NOMO-1 treated with DMSO at 0.1 percent for 48 hours (cell line): ENCODE measurements at regions not wholly inside any gene's neighbourhood (a gene's known extent, or its start where the extent isn't known, plus 50 kb on each side); places are given as distances from the start of the nearest gene placed in this dataset.

Source experiments
- DNase-seq: peaks from one replicate; lab custom pipeline; 2025; ENCODE audit not compliant: unreplicated experiment; lab: John Stamatoyannopoulos, UW

- no peak for DNase-seq
Observed at GRCh38 chr14:56918849-56919574, 108.7 kb upstream of the OTX2 start.

GRCh38 chr14:56905282-56905681 is 95.0 kb upstream of the OTX2 start:
- no peak for DNase-seq

- no peak for DNase-seq
Observed at GRCh38 chr14:56903304-56903969, 93.2 kb upstream of the OTX2 start.

GRCh38 chr14:56902385-56902784 is 92.1 kb upstream of the OTX2 start:
- no peak for DNase-seq

- DNase-seq = peak; percentile 52
Observed at GRCh38 chr14:56900726-56901125, 90.4 kb upstream of the OTX2 start.

GRCh38 chr14:56899829-56900228 is 89.5 kb upstream of the OTX2 start:
- no peak for DNase-seq

GRCh38 chr14:56896922-56897321 is 86.6 kb upstream of the OTX2 start:
- DNase-seq = peak; percentile 69

- DNase-seq = no peak
Observed at GRCh38 chr14:56896231-56896630, 86.0 kb upstream of the OTX2 start.

GRCh38 chr14:56895154-56895553 is 84.9 kb upstream of the OTX2 start:
- DNase-seq = no peak

GRCh38 chr14:56894591-56894991 is 84.3 kb upstream of the OTX2 start:
- DNase-seq = no peak

- DNase-seq = no peak
Observed at GRCh38 chr14:56892959-56893358, 82.7 kb upstream of the OTX2 start.

GRCh38 chr14:56891226-56891625 is 80.9 kb upstream of the OTX2 start:
- DNase-seq = peak; percentile 10

GRCh38 chr14:56889705-56890104 is 79.4 kb upstream of the OTX2 start:
- no peak for DNase-seq

- DNase-seq = no peak
Observed at GRCh38 chr14:56888274-56888673, 78.0 kb upstream of the OTX2 start.

- no peak for DNase-seq
Observed at GRCh38 chr14:56887216-56887615, 76.9 kb upstream of the OTX2 start.

- DNase-seq = peak; percentile 56
Observed at GRCh38 chr14:56886471-56887062, 76.3 kb upstream of the OTX2 start.

GRCh38 chr14:56885825-56886224 is 75.5 kb upstream of the OTX2 start:
- no peak for DNase-seq

GRCh38 chr14:56884617-56885016 is 74.3 kb upstream of the OTX2 start:
- no peak for DNase-seq

- no peak for DNase-seq
Observed at GRCh38 chr14:56881181-56881580, 70.9 kb upstream of the OTX2 start.

GRCh38 chr14:56878766-56879165 is 68.5 kb upstream of the OTX2 start:
- no peak for DNase-seq

- no peak for DNase-seq
Observed at GRCh38 chr14:56875104-56875675, 64.9 kb upstream of the OTX2 start.

GRCh38 chr14:56874375-56874774 is 64.1 kb upstream of the OTX2 start:
- peak; percentile 26 for DNase-seq
